GM21529 (cell line): ENCODE measurements at regions not wholly inside any gene's neighbourhood (a gene's known extent, or its start where the extent isn't known, plus 50 kb on each side); places are given as distances from the start of the nearest gene placed in this dataset.
"Not testable (repeated sequence)": the region's sequence is repeated elsewhere in the genome, so short reads cannot be mapped to it uniquely, and the experiment has no call there.

Source experiments
- ATAC-seq: cut with Tn5 transposase; IDR thresholded peaks from one replicate; pipeline ENCODE4 v1.9.1; 2021; ENCODE audit not compliant: unreplicated experiment

GRCh38 chr3:103847081-103848062 lies 1412.6 kb downstream of the ZPLD1 start:
- no peak for ATAC-seq

GRCh38 chr3:103851793-103852192 lies 1417.0 kb downstream of the ZPLD1 start:
- no peak for ATAC-seq

- ATAC-seq, result no peak
These were observed 1427.6 kb downstream of the ZPLD1 start for GRCh38 chr3:103862415-103862814.

GRCh38 chr3:103863381-103863780 lies 1428.6 kb downstream of the ZPLD1 start:
- no peak for ATAC-seq

GRCh38 chr3:103866113-103866512 lies 1431.3 kb downstream of the ZPLD1 start:
- no peak for ATAC-seq

- ATAC-seq, result no peak
These were observed 1438.2 kb downstream of the ZPLD1 start for GRCh38 chr3:103873021-103873420.

GRCh38 chr3:103873897-103874545 lies 1439.2 kb downstream of the ZPLD1 start:
- no peak for ATAC-seq

GRCh38 chr3:103881809-103882208 lies 1447.0 kb downstream of the ZPLD1 start:
- not testable (repeated sequence) for ATAC-seq

- ATAC-seq, result no peak
These were observed 1454.9 kb downstream of the ZPLD1 start for GRCh38 chr3:103889675-103890074.

GRCh38 chr3:103894162-103894822 lies 1459.5 kb downstream of the ZPLD1 start:
- no peak for ATAC-seq

- no peak for ATAC-seq
These were observed 1464.5 kb downstream of the ZPLD1 start for GRCh38 chr3:103899328-103899727.

- no peak for ATAC-seq
These were observed 1461.7 kb upstream of the ALCAM start for GRCh38 chr3:103904991-103905390.

GRCh38 chr3:103906304-103906703 lies 1460.4 kb upstream of the ALCAM start:
- ATAC-seq, result no peak

GRCh38 chr3:103906808-103907207 lies 1459.9 kb upstream of the ALCAM start:
- no peak for ATAC-seq

- ATAC-seq, result no peak
These were observed 1459.1 kb upstream of the ALCAM start for GRCh38 chr3:103907567-103907966.

- ATAC-seq, result no peak
These were observed 1457.3 kb upstream of the ALCAM start for GRCh38 chr3:103909395-103909794.

- no peak for ATAC-seq
These were observed 1448.4 kb upstream of the ALCAM start for GRCh38 chr3:103918336-103918735.

- no peak for ATAC-seq
These were observed 1447.4 kb upstream of the ALCAM start for GRCh38 chr3:103919327-103919726.

- ATAC-seq, result no peak
These were observed 1442.8 kb upstream of the ALCAM start for GRCh38 chr3:103923907-103924306.

GRCh38 chr3:103924544-103924943 lies 1442.2 kb upstream of the ALCAM start:
- ATAC-seq, result no peak

- ATAC-seq, result no peak
These were observed 1439.8 kb upstream of the ALCAM start for GRCh38 chr3:103926936-103927335.

- no peak for ATAC-seq
These were observed 1438.8 kb upstream of the ALCAM start for GRCh38 chr3:103927896-103928295.
